Esophagus squamous epithelium (tissue), 5 donors: ENCODE measurements at regions not wholly inside any gene's neighbourhood (a gene's known extent, or its start where the extent isn't known, plus 50 kb on each side); places are given as distances from the start of the nearest gene placed in this dataset.

ENCODE experiments used
- DNase-seq: peaks from one replicate; lab custom pipeline; 2025; lab: John Stamatoyannopoulos, UW
- H3K27ac ChIP-seq, 4 donors: fragments of 200-600 bp; sonication (generic); one replicate each; pipeline ENCODE4 v1.5.1; 2016 to 2019; ENCODE audit warnings: mild to moderate bottlenecking in 1 of 4
- H3K27me3 ChIP-seq, 4 donors: fragments of 200-600 bp; sonication (generic); 1 replicate in 3 of 4; 2 replicates in 1 of 4; pipeline versions ENCODE4 v1.5.1 to v1.6.0; 2017 to 2021; ENCODE audit warnings: antibody characterized with exemption in 1 of 4
- H3K36me3 ChIP-seq, 3 donors: fragments of 200-600 bp; sonication (generic); one replicate each; pipeline ENCODE4 v1.5.1; 2016 to 2019
- H3K4me1 ChIP-seq, 3 donors: fragments of 200-600 bp; sonication (generic); one replicate each; pipeline ENCODE4 v1.5.1; 2017 to 2019
- H3K4me3 ChIP-seq, 4 donors: fragments of 200-600 bp; sonication (generic); 1 replicate in 3 of 4; 2 replicates in 1 of 4; pipeline ENCODE4 v1.5.1; 2016 to 2019; ENCODE audit warnings: mild to moderate bottlenecking in 2 of 4, moderate library complexity in 1 of 4
- H3K9me3 ChIP-seq, 3 donors: fragments of 200-600 bp; sonication (generic); one replicate each; pipeline ENCODE4 v1.5.1; 2016 to 2019
- CTCF ChIP-seq, 6 experiments: fragments of 450-650 bp in 4 of 6; fragments of 200-600 bp in 2 of 6; sonication (generic) in 2 of 6; IDR thresholded peaks; one replicate each; pipeline ENCODE4 v1.5.1; 2016 to 2019; ENCODE audit warnings: antibody characterized with exemption in 6 of 6, mild to moderate bottlenecking in 4 of 6, moderate library complexity in 4 of 6
- POLR2A ChIP-seq, 4 donors: fragments of 450-650 bp; IDR thresholded peaks; one replicate each; pipeline ENCODE4 v1.6.1; 2017; ENCODE audit warnings: antibody characterized with exemption in 4 of 4, mild to moderate bottlenecking in 4 of 4, moderate library complexity in 3 of 4
- WGBS, 2 donors: methylation state at CpG; one replicate each; pipeline ENCODE4 v1.1.5; 2018; 5-methylcytosine and 5-hydroxymethylcytosine counted together
- intact Hi-C: fragments of 100-400 bp; cut with DNase I; formaldehyde crosslinking; loops from one replicate; pipeline ENCODE4 v1.15.0; 2022
- donor health status: DM: yes; HTN: yes; CAD: no.

GRCh38 chr1:104621221-104621620, 871.5 kb downstream of the AMY1C start:
- Histone ChIP-seq H3K27me3 (no peaks in the 10 kb centered on the region), H3K4me3 (no peak overlapping the region), H3K4me1 (no peaks in the 10 kb centered on the region), H3K36me3 (no peaks in the 10 kb centered on the region), H3K27ac (no peak overlapping the region), H3K9me3 (peaks cover 0 to 18% (median 0%) of the 10 kb centered on the region in 3 donors)
- intact Hi-C loops: no loop called here
- TF ChIP-seq CTCF (IDR thresholded peaks at IDR 0.05): no peak
- TF ChIP-seq POLR2A (IDR thresholded peaks at IDR 0.05): no peak
- WGBS, 2 donors: 79 to 91% methylated on average over 2 of the region's 2 CpGs
- no peak for DNase-seq

- H3K27ac ChIP-seq: no peak overlapping the region
- H3K4me3 ChIP-seq: no peak overlapping the region
- 63 to 68% methylated on average over 1 of the region's 1 CpG for WGBS, 2 donors
- no peaks in the 10 kb centered on the region for H3K9me3 ChIP-seq
- no peak for DNase-seq
- no peaks in the 10 kb centered on the region for H3K4me1 ChIP-seq
- TF ChIP-seq CTCF (IDR thresholded peaks at IDR 0.05): no peak
- no peak for TF ChIP-seq POLR2A (IDR thresholded peaks at IDR 0.05)
- intact Hi-C loops: no loop called here
- H3K36me3 ChIP-seq: no peaks in the 10 kb centered on the region
- no peaks in the 10 kb centered on the region for H3K27me3 ChIP-seq
These were observed 874.8 kb downstream of the AMY1C start for GRCh38 chr1:104624538-104624937.

GRCh38 chr1:104629589-104629988, 879.9 kb downstream of the AMY1C start:
- Histone ChIP-seq H3K4me1 (no peaks in the 10 kb centered on the region), H3K27me3 (no peaks in the 10 kb centered on the region), H3K36me3 (no peaks in the 10 kb centered on the region), H3K9me3 (no peaks in the 10 kb centered on the region), H3K27ac (no peak overlapping the region), H3K4me3 (no peak overlapping the region)
- WGBS, 2 donors: 10 to 12% methylated on average over 1 of the region's 1 CpG
- TF ChIP-seq POLR2A (IDR thresholded peaks at IDR 0.05): no peak
- no peak for TF ChIP-seq CTCF (IDR thresholded peaks at IDR 0.05)
- no peak for DNase-seq
- intact Hi-C loops: no loop called here

- TF ChIP-seq POLR2A (IDR thresholded peaks at IDR 0.05) (no peak), CTCF (IDR thresholded peaks at IDR 0.05) (no peak)
- no peak overlapping the region for H3K27ac ChIP-seq
- WGBS, 2 donors: 45 to 60% methylated on average over 5 of the region's 5 CpGs
- H3K9me3 ChIP-seq: no peaks in the 10 kb centered on the region
- no peaks in the 10 kb centered on the region for H3K27me3 ChIP-seq
- DNase-seq: no peak
- no peaks in the 10 kb centered on the region for H3K4me1 ChIP-seq
- intact Hi-C loops: no loop called here
- H3K4me3 ChIP-seq: no peak overlapping the region
- H3K36me3 ChIP-seq: no peaks in the 10 kb centered on the region
These were observed 881.0 kb downstream of the AMY1C start for GRCh38 chr1:104630567-104631149.

- no peaks in the 10 kb centered on the region for H3K36me3 ChIP-seq
- DNase-seq: no peak
- no peak overlapping the region for H3K4me3 ChIP-seq
- H3K27me3 ChIP-seq: no peaks in the 10 kb centered on the region
- H3K27ac ChIP-seq: no peak overlapping the region
- H3K4me1 ChIP-seq: no peaks in the 10 kb centered on the region
- no peak for TF ChIP-seq CTCF (IDR thresholded peaks at IDR 0.05)
- TF ChIP-seq POLR2A (IDR thresholded peaks at IDR 0.05): no peak
- intact Hi-C loops: no loop called here
- H3K9me3 ChIP-seq: no peaks in the 10 kb centered on the region
These were observed 886.9 kb downstream of the AMY1C start for GRCh38 chr1:104636581-104636980.
